RWPE1 (cell line): ENCODE measurements at regions not wholly inside any gene's neighbourhood (a gene's known extent, or its start where the extent isn't known, plus 50 kb on each side); places are given as distances from the start of the nearest gene placed in this dataset.
"Not testable (repeated sequence)": the region's sequence is repeated elsewhere in the genome, so short reads cannot be mapped to it uniquely, and the experiment has no call there.

Experiments used
- CTCF ChIA-PET: fragments of 350-600 bp; sonication (Branson Sonifier 250); formaldehyde crosslinking; extraction: SDS; loops from one replicate; lab custom pipeline; 2021; lab: Yijun Ruan, JAX
- POLR2A ChIA-PET: fragments of 400-600 bp; formaldehyde crosslinking; extraction: SDS; loops from one replicate; lab custom pipeline; 2020; ENCODE audit warnings: antibody characterized with exemption; ENCODE audit not compliant: low non-redundant PET; lab: Yijun Ruan, JAX
- DNase-seq: peaks from one replicate; pipeline ENCODE4 v3.0.0; 2012; ENCODE audit warnings: low spot score
- H3K27ac ChIP-seq: fragments of 450-650 bp; 2 replicates; pipeline ENCODE4 v1.5.1; 2017
- CTCF ChIP-seq: fragments of 450-650 bp; conservative IDR thresholded peaks from 2 replicates; pipeline ENCODE4 v1.5.1; 2017; ENCODE audit warnings: low read depth, mild to moderate bottlenecking

GRCh38 chr5:38695021-38695958 lies 138.8 kb upstream of the LIFR start:
- POLR2A ChIA-PET, result no interaction called here
- DNase-seq, result no peak
- no peak for TF ChIP-seq CTCF
- no peak overlapping the region for H3K27ac ChIP-seq
- CTCF ChIA-PET, result no interaction called here

DNA sequence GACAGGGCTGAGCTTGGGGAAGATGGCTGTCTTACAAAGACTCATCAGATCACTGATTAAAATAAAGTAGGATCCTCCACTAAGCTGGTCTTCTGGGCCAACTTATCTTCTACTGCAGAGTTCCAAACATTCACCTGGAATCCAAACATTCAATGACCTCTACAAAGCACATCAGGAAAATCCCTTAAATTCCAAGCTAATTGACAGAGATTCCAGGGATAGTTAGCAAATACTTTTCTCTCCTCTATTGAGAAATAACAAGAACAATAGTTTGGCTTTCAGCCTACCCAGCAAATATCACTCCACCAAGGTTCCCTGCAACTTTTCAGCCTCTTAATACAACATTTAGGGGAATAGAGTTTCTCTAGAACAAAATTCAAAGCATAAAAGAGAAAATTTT lies 140.6 kb upstream of the LIFR start:
- no peak for DNase-seq
- no peak overlapping the region for H3K27ac ChIP-seq
- ChIA-PET CTCF (no interaction called here), POLR2A (no interaction called here)
- no peak for TF ChIP-seq CTCF

GRCh38 chr5:38705529-38705928 lies 140.3 kb upstream of the OSMR start:
- H3K27ac ChIP-seq, CTCF ChIA-PET, POLR2A ChIA-PET, DNase-seq: not testable (repeated sequence)

GRCh38 chr5:38706376-38706775 lies 139.4 kb upstream of the OSMR start:
- no peak for DNase-seq
- no peak for TF ChIP-seq CTCF
- ChIA-PET POLR2A (no interaction called here), CTCF (no interaction called here)
- H3K27ac ChIP-seq, result no peak overlapping the region

- ChIA-PET POLR2A (no interaction called here), CTCF (no interaction called here)
- H3K27ac ChIP-seq, result no peak overlapping the region
- no peak for TF ChIP-seq CTCF
- no peak for DNase-seq
Observed at GRCh38 chr5:38707352-38708210, 138.2 kb upstream of the OSMR start.

DNA sequence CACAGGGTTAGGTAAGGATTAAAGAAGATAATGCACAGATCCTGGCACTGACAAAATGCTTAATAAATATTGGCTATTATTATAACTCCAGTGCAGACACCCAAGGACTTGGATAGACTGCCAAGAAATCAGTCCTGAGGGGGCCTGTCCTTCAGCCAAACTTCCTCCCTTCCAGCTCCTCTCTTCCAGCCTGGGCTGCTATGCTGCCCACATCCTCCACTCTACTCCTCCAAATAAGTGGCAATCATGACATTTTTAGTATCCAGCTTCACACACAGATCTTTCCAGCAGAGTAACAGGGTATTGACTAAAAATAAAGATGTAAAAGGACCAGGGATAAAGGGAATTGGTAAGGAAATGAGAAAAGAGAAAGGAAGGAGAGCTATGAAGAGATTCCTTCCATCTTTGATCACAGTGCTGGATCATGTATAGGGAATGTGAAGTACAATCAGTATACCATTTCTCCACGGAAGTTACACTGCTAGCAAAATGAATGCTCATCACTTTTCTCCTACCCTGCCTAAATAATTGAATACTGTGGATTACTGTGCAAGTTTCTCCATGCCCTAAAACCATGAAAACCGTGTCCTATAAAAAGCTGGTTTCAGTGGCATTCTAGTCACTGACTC lies 136.0 kb upstream of the OSMR start:
- no peak for DNase-seq
- CTCF ChIA-PET, result no interaction called here
- TF ChIP-seq CTCF, result no peak
- H3K27ac ChIP-seq, result no peak overlapping the region
- POLR2A ChIA-PET, result no interaction called here
